ENCODE measurements at regions not wholly inside any gene's neighbourhood (a gene's known extent, or its start where the extent isn't known, plus 50 kb on each side); places are given as distances from the start of the nearest gene placed in this dataset.
"Not testable (repeated sequence)": the region's sequence is repeated elsewhere in the genome, so short reads cannot be mapped to it uniquely, and the experiment has no call there.

DNA sequence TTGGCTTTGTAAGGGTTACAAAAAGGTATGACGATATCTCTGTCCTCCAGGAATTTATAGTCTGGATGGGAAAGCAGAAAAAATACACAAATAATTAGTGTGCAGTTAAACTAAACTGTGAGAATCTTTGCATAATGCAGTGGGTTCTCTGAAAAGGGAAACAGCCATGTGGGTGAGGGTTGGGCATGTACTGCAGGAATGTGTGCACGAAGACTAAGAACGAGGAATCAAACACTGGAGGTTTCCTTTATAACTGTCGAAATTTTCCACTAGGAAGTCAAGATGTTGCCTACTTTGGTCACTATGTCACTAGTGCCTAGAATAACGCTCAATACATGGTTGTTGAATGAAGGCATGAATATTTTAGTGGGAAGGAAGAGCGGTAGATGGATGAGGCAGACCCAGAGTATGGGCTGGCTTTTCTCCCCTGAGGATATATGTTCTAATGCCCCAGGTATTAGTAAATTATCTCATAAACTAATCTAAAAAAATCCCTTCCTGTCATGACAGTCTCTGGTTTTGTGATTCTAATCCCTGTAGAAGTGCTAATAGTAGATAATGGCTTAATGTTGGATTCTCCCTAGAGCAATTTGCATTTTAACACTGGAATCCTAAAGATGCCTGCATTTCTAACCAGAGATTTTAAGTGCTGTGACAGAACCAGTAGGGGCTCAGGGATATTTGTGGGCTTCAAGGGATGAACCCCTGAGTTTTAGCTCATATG is 227.3 kb downstream of the NMUR2 start:
- DNase-seq: no peak

DNA sequence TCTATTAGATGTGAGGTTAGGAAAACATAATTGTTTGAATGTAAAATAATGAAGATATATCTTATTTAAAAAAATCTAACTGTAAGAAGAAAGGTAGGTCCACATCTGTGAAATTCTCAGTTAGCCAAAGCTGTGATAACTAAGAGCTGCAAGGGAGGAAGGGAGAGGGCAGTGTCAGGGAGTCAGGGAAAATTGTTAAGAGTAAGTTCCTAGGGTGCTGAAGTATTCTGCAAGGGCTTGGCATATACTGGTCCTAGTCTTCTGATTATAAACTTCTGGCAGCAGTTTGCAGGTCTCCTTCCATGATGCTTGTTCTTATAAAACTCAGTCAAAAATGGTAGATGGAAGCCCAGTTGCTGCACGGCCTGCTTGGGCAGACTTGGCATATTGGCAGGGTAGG is 233.2 kb downstream of the NMUR2 start:
- no peak for DNase-seq

DNA sequence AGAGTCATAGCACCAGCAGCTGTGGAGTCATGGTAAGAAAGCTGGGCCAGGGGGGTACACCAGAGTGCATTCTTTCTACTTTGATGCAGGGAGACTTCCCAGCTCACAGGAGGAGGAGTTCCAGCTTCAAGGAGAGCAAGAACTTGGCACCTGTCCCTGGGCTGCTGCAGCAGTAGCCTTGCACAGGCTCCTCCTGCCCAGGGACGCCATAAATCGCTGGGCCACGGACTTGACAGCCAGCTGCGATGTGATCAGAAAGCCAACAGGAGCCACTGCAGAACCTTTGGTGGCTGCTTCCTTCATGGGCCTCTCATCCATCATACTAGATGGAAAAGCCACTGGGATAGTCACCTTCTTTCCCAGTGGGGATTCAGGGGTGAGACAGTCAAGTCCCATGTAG is 234.7 kb downstream of the NMUR2 start:
- no peak for DNase-seq

DNA sequence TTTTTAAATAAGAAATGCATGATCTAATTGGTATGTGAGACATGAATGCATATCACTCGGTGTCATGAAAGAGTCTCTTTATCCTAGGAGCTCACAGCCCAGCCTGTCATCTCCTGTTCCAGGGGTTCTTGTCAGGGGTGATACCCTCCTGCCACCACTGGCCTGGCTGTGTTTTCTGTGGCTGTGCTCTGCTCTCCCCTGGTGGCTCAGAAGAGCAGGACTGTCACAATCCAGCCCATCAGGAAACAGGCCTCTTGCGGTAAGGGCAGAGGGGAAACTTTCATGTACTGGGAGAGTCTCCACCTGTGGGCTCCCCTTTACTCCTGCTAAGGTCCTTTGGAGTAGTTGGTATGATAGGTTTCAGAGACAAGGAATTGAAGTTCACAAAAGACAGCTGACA is 240.2 kb upstream of the GLRA1 start:
- no peak for DNase-seq

DNA sequence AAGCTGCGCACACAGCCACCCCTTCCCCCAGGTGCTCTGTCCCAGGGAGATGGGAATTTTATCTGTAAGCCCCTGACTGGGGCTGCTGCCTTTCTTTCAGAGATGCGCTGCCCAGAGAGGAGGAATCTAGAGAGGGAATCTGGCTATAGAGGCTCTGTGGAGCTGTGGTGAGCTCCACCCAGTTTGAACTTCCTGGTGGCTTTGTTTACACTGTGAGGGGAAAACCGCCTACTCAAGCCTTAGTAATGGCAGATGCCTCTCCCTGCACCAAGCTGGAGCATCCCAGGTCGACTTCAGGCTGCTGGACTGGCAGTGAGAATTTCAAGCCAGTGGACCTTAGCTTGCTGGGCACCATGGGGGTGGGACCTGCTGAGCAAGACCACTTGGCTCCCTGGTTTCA is 235.2 kb upstream of the GLRA1 start:
- not testable (repeated sequence) for DNase-seq

DNA sequence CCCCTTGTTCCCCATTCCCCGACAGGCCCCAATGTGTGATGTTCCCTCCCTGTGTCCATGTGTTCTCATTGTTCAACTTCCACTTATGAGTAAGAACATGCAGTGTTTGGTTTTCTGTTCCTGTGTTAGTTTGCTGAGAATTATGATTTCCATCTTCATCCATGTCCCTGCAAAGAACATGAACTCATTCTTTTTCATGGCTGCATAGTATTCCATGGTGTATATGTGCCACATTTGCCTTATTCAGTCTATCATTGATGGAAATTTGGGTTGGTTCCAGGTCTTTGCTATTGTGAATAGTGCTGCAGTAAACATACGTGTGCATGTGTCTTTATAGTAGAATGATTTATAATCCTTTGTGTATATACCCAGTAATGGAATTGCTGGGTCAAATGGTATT is 229.8 kb upstream of the GLRA1 start:
- DNase-seq: not testable (repeated sequence)

DNA sequence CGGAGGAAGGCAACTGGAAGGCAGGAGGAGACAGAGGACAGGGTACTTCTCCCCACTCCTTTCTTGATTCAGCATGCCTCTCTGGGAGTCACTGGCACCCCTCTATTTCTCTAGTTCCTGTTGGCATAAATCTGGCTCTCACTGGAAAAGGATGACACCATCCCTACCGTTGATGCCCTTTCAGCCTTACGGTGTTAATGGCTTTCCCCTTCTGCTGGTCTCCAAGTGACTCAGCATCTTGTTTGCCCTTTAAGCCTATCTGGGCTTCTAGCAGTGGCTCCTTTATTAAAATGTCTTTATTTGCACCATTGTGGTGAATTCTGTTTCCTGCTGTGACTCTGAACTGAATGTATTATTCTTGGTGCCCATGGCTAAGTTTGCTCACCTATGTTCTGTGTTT is 227.3 kb upstream of the GLRA1 start:
- no peak for DNase-seq

DNA sequence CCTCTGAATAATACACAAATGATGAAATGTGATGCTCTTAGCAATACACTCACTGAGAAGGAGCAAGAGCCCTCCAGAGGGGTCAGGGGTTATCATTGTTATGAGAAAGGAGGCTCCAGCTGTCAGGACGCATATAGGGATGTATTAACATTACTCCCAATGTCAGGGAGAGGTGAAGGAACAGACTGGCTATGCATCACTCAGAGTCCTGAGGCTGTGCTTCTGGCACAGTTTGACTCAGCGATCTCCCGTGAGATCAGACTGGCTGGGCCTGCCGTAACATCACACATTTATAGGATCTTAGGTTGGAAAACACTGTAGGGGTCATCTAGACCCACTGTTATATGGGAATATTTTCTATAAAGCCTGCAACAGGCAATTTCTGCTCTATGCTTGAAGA is 226.5 kb upstream of the GLRA1 start:
- DNase-seq: no peak

DNA sequence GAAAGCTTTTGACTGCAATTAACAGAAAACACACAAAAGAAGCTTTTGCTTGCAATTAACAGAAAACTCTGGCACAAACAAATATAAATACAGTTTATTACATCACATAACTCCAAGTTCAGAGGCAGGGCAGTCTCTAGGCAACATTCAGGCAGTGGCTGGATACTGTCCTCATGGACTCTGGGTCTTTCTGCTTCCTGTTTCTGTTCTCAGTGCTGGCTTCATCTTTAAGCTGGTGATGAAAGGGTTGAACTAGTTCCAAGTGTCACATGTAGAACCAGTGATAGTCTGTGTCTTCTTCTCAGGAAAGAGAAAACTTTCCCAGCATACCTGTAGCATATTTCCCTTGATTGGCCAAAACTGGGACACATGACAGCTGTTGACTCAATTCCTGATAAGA is 222.6 kb upstream of the GLRA1 start:
- no peak for DNase-seq

DNA sequence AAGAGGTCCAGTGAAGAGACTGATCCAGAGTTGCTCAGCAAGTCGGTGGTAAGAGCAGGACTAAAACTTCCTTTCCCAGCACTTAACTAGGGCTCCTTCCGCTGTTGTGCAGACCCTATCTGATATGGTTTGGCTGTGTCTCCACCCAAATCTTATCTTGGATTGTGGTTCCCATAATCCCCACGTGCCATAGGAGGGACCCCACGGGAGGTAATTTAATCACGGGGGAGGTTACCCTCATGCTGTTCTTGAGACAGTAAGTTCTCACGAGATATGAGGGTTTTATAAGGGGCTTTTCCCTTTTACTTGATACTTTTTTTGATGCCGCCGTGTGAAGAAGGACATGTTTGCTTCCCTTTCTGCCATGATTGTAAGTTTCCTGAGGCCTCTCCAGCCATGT is 221.9 kb upstream of the GLRA1 start:
- DNase-seq: no peak

DNA sequence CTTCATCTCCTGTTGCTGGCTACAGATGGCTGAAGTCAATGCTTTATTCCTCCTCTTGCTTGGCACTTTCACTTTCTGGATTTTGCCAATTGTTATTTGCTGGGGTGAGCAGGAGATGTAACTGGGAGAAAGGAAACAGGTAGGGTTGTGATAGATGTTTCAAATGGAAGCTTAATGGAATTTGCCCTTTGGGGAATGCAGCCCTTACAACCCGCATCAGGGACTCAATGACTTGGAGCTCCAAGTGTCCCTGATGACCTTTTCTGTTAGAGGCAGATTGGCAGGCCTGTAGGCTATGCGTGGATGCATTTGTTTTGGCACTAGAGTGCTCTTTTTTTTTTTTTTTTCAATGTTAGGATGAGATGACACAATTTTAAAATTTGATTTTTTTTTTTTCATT is 219.9 kb upstream of the GLRA1 start:
- DNase-seq: no peak

DNA sequence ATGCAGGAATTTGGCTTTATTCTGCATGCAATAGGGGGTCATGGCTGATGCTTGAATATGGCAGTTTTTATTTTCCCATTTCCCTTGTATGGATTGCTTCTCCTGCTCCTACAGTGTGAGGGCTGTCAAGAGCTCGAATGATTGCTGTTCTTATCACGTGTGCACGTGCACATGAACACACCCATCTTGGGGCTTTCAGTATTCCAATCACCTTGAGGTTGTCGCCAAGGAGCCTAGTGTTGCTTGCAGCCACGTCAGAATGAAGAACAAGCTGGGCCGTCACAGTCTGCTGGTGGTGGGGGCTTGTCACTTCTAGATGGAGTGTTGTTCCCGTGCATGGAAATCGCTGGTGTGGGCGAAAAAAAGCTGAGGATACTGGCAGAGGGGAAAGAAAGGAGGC is 219.4 kb upstream of the GLRA1 start:
- DNase-seq: no peak

DNA sequence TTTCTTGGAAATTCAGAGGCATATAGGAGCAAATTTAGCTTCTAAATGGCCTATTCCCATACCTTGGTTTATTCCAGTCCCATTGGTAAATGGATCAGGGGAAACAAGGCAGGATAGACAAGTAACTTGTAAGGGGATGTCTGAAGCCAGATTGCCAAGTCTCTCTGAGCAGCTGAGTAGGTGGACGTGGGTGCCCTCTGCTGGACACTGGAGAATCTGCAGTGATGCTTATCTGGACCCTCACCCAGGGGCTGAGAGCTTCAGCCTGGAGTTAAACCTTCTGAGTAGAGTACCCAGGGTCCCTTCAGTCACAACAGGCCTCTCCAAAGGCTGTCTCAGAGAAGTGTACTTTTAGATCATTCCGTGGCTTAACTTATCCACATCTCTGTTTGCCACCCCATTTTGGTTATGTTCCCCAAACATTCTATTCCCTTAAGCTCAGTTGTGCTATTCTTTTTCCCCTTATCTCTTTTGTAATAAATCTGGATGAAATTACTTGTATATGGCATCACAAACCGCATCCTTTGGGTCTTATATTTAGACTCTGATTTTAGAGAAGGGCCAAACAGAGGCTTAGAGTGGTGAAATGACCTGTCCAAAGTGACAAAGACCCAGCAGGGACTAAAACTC is 218.3 kb upstream of the GLRA1 start:
- DNase-seq: no peak

DNA sequence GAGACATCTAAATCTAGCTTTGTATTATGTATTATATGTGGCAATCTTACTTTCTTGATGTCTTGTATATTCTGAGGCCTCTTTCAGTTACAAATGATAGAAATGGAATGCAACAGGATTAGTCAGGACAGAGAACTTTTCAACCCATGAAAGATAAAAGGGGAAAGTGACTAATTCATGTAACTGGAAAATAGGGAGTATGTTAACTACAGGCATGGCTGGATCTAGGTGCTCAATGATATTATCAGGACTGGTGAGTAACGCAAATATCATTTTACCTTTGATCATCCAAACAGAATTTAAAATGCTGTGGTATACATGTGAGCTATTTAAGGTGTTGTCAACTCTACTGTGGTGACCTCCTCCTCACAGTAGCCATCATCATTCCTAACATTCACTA is 215.7 kb upstream of the GLRA1 start:
- no peak for DNase-seq

DNA sequence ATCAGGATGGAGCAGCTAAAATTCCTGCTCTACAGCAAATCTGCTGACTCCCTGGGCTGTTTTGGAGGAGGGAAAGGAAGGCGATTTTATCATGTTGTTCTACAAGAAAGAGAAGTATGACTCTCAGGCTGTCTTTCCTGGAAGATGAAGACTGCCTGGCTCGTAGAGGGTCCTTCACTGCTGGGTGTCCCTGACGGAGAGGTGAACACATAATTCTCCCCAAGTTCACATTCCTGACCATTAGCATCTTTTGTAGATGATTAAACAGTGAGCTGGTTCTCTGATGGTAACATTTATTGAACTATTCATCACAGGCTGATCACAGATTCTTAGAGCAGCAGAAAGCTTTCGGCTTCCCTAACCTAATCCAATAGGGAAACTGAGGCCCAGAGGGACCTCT is 212.4 kb upstream of the GLRA1 start:
- no peak for DNase-seq

DNA sequence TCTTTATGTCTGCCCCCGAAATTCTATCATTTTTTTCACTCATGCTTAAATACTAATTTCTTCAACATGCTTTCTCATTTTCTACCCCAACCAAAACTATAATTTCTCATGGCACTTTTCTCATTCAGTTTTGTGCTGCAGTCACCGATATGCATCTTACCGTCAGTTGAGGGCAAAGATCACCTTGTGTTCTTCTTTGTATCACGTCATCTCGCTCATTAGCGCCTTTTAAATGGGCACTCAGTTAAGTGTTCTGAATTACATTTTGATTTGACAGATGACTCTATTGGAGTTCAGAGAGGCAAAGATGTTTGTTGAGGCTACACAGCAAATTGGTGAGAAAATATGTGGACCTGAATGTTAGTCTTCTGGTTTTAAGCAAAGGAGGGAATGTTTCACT is 211.7 kb upstream of the GLRA1 start:
- DNase-seq: no peak

DNA sequence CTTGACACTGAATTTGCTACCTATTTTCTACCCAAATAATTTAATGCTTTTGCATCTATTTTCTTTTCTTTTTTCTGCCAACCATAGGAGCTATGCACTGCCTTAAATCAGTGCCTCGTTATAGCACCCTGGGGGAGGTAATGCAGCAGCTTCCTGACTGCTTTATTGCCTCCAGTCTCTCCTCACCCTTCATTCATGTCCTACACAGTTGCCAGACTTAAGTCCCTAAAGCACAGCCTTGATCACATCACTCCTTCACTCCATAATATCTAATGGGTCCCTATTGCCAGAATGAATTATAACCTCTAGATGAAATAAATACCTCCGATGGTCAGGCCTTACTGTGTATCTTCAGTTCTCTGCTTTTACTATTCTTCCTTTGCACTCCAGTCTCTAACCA is 211.2 kb upstream of the GLRA1 start:
- no peak for DNase-seq

DNA sequence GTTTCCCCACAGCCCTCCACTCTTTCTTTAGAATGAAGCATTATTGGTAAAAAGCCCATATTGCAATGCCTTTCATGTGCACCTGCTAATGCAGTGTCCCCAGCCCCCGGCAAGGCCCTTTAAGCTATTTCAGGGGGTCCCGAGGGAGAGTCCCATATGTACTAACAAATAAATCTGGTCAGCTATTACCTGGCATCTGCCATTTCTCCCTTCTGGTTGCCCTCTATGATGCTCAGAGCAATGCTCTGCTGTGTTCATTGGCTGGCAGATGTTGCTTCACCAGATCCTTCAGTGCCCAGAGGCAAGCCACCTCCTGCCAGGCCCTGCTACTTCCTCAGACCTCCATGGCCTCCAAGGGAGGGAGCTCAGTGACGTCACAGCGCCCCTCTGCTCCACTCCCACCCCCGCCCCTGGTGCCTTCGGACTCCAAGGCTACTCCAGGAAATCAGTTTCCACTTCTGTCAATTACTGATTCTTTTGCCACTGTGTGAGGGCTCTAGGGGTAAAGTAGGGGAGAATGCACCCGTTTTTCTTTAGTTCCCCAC is 201.1 kb upstream of the GLRA1 start:
- DNase-seq: no peak

DNA sequence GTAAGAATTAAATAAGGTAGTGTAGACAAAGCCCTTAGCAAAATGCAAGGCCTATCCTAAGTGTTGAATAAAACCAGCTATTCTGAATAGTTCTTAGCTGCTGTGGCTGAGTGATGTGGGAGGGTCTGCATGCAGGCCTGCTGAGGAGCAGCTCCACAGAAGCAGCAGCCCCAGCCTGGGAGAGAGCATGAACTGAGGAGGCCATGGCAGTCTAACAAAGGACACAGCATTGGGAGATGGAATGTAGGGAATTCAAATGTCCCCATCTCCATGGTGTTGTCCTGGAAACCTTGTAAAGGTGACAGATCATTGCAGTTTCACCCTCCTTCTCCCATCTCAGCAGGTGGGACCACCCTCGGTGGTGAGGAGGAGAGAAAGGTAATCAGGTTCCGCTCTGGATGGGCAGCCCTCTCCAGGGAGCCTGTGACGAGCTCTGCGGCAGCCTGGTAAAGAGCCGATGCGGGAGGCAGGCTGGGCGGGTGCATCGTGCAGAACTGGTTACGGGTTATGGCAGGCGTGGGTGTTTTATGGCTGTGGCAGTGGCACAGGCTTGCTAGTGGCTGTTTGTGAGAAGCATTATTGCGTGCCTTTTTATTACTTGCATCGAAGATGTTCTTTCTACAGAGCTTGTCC is 199.9 kb upstream of the GLRA1 start:
- DNase-seq: no peak

DNA sequence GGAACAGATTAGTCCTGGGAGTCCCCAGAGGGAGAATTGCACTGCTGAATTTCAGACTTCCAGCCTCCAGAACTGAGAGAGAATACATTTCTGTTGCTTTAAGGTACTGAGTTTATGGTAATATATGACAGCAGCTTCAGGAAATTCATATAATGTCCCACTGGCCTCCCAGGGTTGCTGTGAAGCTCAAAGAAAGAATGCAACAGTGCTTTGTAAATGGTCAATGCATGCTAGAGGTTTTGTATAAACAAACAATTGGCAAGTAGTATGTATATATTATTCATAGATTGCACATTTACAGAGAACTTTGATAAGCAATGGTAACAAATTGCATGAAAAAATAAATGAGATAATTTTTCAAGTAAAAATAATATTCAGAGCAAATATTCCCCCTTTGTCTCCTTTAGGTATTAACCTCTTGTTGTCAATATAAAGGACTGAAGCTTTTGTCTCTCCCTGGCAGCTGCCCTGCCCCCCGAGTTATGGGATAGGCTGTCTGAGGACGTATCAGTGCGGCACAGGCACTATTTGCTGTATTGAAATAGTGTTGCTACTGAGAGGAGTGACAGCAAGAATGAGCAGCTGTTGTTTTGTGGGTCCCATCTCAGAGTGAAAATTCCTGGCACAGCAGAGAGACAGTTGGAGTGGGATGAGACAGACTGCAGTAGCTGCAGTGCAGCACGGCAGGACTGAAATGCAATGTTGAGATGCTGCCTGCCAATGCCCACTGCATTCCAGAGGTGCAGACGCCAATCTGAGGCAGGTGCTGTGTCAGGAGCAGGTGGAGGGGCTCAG is 194.2 kb upstream of the GLRA1 start:
- no peak for DNase-seq

DNA sequence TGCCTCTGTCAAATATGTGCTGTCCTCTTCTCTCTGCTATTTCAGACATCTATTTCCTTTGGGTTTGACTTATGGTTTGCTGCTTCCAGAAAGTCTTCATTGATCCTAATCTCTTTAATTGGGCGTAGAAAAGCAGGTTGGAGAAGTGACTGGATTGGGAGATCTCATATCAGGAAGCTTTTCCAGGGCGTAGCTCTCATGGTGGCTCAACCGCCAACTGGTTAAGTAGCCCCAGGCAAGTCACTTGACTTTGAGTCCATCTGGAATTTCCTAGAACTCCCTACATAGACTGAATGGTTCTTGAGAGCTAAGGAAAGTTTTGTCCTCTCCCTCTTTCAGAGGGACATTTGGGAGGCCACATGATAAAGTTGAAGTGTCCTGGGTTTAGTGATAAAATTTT is 192.3 kb upstream of the GLRA1 start:
- no peak for DNase-seq

DNA sequence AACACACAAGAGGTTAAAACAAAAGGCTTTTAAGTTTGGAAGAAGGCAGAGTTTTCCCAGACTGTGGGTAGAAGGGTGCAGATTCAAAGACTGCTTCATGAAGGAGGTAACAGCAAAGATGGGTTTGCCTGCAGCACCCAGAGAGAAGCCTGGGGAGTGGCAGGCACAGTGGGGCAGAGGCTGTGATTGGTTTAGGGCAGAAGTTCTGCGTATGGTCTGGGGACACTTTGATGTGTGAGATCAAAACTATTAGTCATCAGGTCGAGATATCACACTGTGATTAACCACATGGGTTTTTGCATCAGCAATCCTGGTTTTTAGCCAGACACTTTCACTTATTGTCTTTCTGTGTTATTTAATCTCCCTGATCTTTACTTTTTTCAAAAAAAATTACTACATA is 188.8 kb upstream of the GLRA1 start:
- no peak for DNase-seq

DNA sequence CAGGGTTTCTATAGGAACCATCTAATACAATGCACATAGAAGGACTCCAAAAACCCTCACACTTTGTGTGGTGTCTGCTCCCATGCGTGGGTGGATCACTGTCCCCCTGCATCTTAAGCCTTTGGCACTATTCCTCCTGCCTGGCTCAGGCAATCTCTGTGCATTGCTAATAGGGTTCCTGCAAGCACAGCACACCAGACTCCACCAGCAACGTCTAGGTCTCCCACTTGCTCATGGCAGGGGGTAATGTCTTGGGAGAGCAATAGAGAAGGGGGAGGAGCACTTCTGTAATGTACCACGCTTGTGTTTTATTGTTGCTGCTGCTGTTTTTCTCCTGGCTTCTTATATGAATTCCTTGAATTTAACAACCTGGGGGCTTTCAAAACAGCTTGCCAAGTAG is 182.6 kb upstream of the GLRA1 start:
- DNase-seq: no peak

DNA sequence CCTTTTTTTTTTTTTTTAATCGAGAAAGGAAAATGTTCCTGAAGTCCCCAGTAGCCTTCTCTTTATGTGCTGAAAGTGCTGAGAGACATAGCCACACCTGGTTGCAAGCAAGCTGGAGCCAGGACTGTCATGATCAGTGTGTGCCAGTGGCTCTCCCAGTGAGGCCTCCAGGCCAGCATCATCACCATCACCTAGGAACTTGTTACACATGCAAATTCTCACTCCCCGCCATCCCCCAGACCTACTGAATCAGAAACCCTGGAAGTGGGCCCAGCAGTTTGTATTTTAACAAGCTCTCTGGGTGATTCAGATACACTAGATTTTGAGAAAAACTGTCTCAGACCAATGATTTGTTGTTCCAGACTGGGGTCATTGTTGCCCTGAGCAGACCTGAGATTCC is 181.9 kb upstream of the GLRA1 start:
- DNase-seq: no peak
